ENCODE measurements at regions not wholly inside any gene's neighbourhood (a gene's known extent, or its start where the extent isn't known, plus 50 kb on each side); places are given as distances from the start of the nearest gene placed in this dataset.

DNA sequence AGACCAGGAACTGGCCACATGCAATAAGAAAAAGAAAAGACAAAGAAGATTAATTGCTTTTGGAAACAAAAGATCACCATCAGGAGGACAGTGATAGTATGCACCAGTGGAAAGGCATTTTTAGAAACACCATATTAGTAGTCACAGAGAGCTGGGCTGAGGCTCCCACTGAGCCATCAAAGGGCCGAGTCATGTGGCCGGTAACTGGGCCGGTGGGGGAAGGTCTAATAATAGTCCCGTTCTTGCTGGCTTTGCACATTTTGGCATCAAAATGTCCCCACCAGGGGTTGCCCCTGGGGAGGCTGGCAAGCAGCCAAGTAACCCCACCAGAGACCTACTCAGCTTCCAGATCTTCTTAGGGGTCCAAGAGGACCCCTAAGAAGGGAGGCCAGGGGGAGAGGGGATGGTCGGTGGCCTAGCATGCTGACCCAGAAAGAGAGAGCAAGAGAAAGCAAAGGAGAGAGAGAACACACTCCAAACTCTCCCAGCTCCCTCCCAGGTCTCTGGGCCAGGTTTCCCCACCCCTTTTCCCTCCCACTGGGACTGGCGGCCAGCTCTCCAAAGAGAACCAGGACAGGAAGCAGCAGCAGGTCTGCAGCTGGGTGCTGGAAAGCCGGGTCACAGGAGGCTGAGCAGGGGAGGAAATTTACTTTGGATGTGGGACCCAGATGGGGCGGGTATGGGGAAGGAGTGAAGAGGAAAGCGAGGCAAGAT lies 70.2 kb upstream of the FGFR2 start:
- CTCF ChIA-PET: interaction anchor here (1.4 kb wide), 1 partner anchor 60 kb away, joined by 3 read pairs; no protein-coding TSS in a partner anchor
- no peak for ATAC-seq
- TF ChIP-seq, protein P1, sequence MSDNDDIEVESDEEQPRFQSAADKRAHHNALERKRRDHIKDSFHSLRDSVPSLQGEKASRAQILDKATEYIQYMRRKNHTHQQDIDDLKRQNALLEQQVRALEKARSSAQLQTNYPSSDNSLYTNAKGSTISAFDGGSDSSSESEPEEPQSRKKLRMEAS (IDR thresholded peaks at IDR 0.05): no peak
- TF ChIP-seq, protein P2, sequence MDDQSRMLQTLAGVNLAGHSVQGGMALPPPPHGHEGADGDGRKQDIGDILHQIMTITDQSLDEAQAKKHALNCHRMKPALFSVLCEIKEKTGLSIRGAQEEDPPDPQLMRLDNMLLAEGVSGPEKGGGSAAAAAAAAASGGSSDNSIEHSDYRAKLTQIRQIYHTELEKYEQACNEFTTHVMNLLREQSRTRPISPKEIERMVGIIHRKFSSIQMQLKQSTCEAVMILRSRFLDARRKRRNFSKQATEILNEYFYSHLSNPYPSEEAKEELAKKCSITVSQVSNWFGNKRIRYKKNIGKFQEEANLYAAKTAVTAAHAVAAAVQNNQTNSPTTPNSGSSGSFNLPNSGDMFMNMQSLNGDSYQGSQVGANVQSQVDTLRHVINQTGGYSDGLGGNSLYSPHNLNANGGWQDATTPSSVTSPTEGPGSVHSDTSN (IDR thresholded peaks at IDR 0.05): no peak
- TF ChIP-seq CBX2 (IDR thresholded peaks at IDR 0.05; ENCODE audit: borderline replicate concordance, low read depth) (no peak), EP300 (IDR thresholded peaks at IDR 0.05) (no peak), MAFK (IDR thresholded peaks at IDR 0.05; ENCODE audit: partially characterized antibody) (no peak), EHF (CRISPR knock-in tag; IDR thresholded peaks at IDR 0.05) (no peak)
- TF ChIP-seq, protein P3, sequence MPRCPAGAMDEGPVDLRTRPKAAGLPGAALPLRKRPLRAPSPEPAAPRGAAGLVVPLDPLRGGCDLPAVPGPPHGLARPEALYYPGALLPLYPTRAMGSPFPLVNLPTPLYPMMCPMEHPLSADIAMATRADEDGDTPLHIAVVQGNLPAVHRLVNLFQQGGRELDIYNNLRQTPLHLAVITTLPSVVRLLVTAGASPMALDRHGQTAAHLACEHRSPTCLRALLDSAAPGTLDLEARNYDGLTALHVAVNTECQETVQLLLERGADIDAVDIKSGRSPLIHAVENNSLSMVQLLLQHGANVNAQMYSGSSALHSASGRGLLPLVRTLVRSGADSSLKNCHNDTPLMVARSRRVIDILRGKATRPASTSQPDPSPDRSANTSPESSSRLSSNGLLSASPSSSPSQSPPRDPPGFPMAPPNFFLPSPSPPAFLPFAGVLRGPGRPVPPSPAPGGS (IDR thresholded peaks at IDR 0.05): no peak
- TF ChIP-seq, protein P4, sequence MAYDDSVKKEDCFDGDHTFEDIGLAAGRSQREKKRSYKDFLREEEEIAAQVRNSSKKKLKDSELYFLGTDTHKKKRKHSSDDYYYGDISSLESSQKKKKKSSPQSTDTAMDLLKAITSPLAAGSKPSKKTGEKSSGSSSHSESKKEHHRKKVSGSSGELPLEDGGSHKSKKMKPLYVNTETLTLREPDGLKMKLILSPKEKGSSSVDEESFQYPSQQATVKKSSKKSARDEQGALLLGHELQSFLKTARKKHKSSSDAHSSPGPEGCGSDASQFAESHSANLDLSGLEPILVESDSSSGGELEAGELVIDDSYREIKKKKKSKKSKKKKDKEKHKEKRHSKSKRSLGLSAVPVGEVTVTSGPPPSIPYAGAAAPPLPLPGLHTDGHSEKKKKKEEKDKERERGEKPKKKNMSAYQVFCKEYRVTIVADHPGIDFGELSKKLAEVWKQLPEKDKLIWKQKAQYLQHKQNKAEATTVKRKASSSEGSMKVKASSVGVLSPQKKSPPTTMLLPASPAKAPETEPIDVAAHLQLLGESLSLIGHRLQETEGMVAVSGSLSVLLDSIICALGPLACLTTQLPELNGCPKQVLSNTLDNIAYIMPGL (CRISPR knock-in tag; IDR thresholded peaks at IDR 0.05; ENCODE audit: borderline replicate concordance): no peak
- Histone ChIP-seq H3K9me3 (no peaks in the 10 kb centered on the region), H3K4me1 (no peaks in the 10 kb centered on the region), H3K4me2 (no peak overlapping the region), H3K27ac (no peak overlapping the region), H3K4me3 (no peak overlapping the region)
- POLR2A ChIA-PET: no interaction called here
- DNase-seq (ENCODE audit: low read depth in 1 of 2, low spot score in 1 of 2): no peak
- WGBS (ENCODE audit: missing lambda C conversion rate): 34% methylated on average over 9 of the region's 9 CpGs
- no peak for FAIRE-seq

DNA sequence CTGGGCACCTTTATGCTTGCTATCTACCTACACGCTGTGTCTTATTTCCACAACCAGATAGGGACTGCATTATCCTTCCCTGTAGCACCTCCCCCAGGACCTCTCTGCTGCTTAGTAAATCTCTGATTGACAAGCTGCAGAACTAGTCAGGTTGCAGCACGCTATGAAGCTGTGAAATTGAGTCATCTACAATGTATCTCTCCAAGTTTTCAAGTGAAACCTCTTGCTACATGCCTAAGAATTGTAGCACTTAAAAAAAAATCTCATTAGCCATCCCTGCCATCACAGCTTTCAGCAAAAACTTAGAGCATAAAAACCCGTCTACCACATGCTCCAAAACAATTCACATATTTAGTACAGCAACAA lies 69.7 kb upstream of the FGFR2 start:
- CTCF ChIA-PET: interaction anchor here (1.4 kb wide), 1 partner anchor 59 kb away, joined by 3 read pairs; no protein-coding TSS in a partner anchor
- TF ChIP-seq EHMT2 (IDR thresholded peaks at IDR 0.05; ENCODE audit: low read depth): no peak
- TF ChIP-seq RAD21 (conservative IDR thresholded peaks at IDR 0.05 in 1 of 2, IDR thresholded peaks at IDR 0.05 in 1 of 2): no peak
- no peak for TF ChIP-seq KDM1A (IDR thresholded peaks at IDR 0.05; ENCODE audit: low read depth)
- no peak for TF ChIP-seq RCOR1 (IDR thresholded peaks at IDR 0.05; ENCODE audit: low read depth, low read length)
- TF ChIP-seq EP300 (IDR thresholded peaks at IDR 0.05): no peak
- TF ChIP-seq MYC (IDR thresholded peaks at IDR 0.05; ENCODE audit: borderline replicate concordance, low read length): no peak
- TF ChIP-seq ESRRA (IDR thresholded peaks at IDR 0.05; ENCODE audit: borderline replicate concordance, low read length): no peak
- no peak for TF ChIP-seq CBX2 (IDR thresholded peaks at IDR 0.05; ENCODE audit: borderline replicate concordance, low read depth)
- TF ChIP-seq, protein P5, sequence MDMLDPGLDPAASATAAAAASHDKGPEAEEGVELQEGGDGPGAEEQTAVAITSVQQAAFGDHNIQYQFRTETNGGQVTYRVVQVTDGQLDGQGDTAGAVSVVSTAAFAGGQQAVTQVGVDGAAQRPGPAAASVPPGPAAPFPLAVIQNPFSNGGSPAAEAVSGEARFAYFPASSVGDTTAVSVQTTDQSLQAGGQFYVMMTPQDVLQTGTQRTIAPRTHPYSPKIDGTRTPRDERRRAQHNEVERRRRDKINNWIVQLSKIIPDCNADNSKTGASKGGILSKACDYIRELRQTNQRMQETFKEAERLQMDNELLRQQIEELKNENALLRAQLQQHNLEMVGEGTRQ (IDR thresholded peaks at IDR 0.05): no peak
- TF ChIP-seq FOSB (CRISPR knock-in tag; IDR thresholded peaks at IDR 0.05): no peak
- TF ChIP-seq, protein P6, sequence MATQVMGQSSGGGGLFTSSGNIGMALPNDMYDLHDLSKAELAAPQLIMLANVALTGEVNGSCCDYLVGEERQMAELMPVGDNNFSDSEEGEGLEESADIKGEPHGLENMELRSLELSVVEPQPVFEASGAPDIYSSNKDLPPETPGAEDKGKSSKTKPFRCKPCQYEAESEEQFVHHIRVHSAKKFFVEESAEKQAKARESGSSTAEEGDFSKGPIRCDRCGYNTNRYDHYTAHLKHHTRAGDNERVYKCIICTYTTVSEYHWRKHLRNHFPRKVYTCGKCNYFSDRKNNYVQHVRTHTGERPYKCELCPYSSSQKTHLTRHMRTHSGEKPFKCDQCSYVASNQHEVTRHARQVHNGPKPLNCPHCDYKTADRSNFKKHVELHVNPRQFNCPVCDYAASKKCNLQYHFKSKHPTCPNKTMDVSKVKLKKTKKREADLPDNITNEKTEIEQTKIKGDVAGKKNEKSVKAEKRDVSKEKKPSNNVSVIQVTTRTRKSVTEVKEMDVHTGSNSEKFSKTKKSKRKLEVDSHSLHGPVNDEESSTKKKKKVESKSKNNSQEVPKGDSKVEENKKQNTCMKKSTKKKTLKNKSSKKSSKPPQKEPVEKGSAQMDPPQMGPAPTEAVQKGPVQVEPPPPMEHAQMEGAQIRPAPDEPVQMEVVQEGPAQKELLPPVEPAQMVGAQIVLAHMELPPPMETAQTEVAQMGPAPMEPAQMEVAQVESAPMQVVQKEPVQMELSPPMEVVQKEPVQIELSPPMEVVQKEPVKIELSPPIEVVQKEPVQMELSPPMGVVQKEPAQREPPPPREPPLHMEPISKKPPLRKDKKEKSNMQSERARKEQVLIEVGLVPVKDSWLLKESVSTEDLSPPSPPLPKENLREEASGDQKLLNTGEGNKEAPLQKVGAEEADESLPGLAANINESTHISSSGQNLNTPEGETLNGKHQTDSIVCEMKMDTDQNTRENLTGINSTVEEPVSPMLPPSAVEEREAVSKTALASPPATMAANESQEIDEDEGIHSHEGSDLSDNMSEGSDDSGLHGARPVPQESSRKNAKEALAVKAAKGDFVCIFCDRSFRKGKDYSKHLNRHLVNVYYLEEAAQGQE (IDR thresholded peaks at IDR 0.05): no peak
- TF ChIP-seq, protein P2 (IDR thresholded peaks at IDR 0.05): no peak
- TF ChIP-seq SMC3 (IDR thresholded peaks at IDR 0.05): no peak
- no peak for TF ChIP-seq MAFK (IDR thresholded peaks at IDR 0.05; ENCODE audit: partially characterized antibody)
- TF ChIP-seq, protein P7, sequence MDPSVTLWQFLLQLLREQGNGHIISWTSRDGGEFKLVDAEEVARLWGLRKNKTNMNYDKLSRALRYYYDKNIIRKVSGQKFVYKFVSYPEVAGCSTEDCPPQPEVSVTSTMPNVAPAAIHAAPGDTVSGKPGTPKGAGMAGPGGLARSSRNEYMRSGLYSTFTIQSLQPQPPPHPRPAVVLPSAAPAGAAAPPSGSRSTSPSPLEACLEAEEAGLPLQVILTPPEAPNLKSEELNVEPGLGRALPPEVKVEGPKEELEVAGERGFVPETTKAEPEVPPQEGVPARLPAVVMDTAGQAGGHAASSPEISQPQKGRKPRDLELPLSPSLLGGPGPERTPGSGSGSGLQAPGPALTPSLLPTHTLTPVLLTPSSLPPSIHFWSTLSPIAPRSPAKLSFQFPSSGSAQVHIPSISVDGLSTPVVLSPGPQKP (IDR thresholded peaks at IDR 0.05; ENCODE audit: low read depth, low read length): no peak
- no peak for TF ChIP-seq RNF2 (IDR thresholded peaks at IDR 0.05; ENCODE audit: borderline replicate concordance, low read depth)
- H3K4me3 ChIP-seq: no peak overlapping the region
- 27% methylated on average over 3 of the region's 3 CpGs for WGBS (ENCODE audit: missing lambda C conversion rate)
- H3K4me1 ChIP-seq: no peaks in the 10 kb centered on the region
- no peak overlapping the region for H3K27ac ChIP-seq
- FAIRE-seq: no peak
- DNase-seq (ENCODE audit: low read depth in 1 of 2, low spot score in 1 of 2): no peak
- ATAC-seq: no peak
- H3K9me3 ChIP-seq: no peaks in the 10 kb centered on the region
- H3K4me2 ChIP-seq: no peak overlapping the region
- POLR2A ChIA-PET: no interaction called here

Data from A549 (cell line).